Chondrocyte (in vitro differentiated cells): ENCODE measurements at regions not wholly inside any gene's neighbourhood (a gene's known extent, or its start where the extent isn't known, plus 50 kb on each side); places are given as distances from the start of the nearest gene placed in this dataset.
"Not testable (repeated sequence)": the region's sequence is repeated elsewhere in the genome, so short reads cannot be mapped to it uniquely, and the experiment has no call there.

Source experiments
- DNase-seq: peaks from one replicate; pipeline ENCODE4 v3.0.0; 2021; ENCODE audit warnings: mixed read lengths, low spot score
- H3K27ac Mint-ChIP-seq: one replicate; pipeline ENCODE4 v1.8.0; 2021; ENCODE audit warnings: mild to moderate bottlenecking, moderate library complexity, mixed read lengths; ENCODE audit not compliant: unreplicated experiment
- H3K27me3 Mint-ChIP-seq: 2 replicates; pipeline ENCODE4 v1.8.0; 2021; ENCODE audit warnings: low read depth, mixed read lengths
- H3K36me3 Mint-ChIP-seq: 2 replicates; pipeline ENCODE4 v1.8.0; 2021; ENCODE audit warnings: low read depth, mixed read lengths
- H3K4me1 Mint-ChIP-seq: 2 replicates; pipeline ENCODE4 v1.8.0; 2021; ENCODE audit warnings: low read depth, mild to moderate bottlenecking, mixed read lengths
- H3K4me3 Mint-ChIP-seq: one replicate; pipeline ENCODE4 v1.8.0; 2021; ENCODE audit warnings: mild to moderate bottlenecking, moderate library complexity, mixed read lengths; ENCODE audit not compliant: unreplicated experiment
- H3K9me3 Mint-ChIP-seq: 2 replicates; pipeline ENCODE4 v1.8.0; 2021; ENCODE audit warnings: low read depth, mixed read lengths
- CTCF ChIP-seq: fragments of 200-600 bp; sonication (generic); IDR thresholded peaks from 2 replicates; pipeline ENCODE4 v1.5.0; 2021; ENCODE audit warnings: antibody characterized with exemption, mild to moderate bottlenecking, moderate library complexity

- no peak overlapping the region for H3K4me3 Mint-ChIP-seq
- H3K4me1 Mint-ChIP-seq = no peaks in the 10 kb centered on the region
- no peak overlapping the region for H3K27ac Mint-ChIP-seq
- TF ChIP-seq CTCF = no peak
- peaks cover 4% of the 10 kb centered on the region for H3K9me3 Mint-ChIP-seq
- no peaks in the 10 kb centered on the region for H3K36me3 Mint-ChIP-seq
- DNase-seq = no peak
- peaks cover 8% of the 10 kb centered on the region for H3K27me3 Mint-ChIP-seq
Observed at GRCh38 chr17:33925649-33926048, 329.4 kb upstream of the CCL2 start.

- TF ChIP-seq CTCF = no peak
- DNase-seq = no peak
- no peaks in the 10 kb centered on the region for H3K36me3 Mint-ChIP-seq
Observed at GRCh38 chr17:33927732-33928133, 327.4 kb upstream of the CCL2 start.

GRCh38 chr17:33929181-33929724, 325.8 kb upstream of the CCL2 start:
- Mint-ChIP-seq H3K9me3 (no peaks in the 10 kb centered on the region), H3K36me3 (no peaks in the 10 kb centered on the region), H3K4me3 (no peak overlapping the region), H3K27me3 (peaks cover 8% of the 10 kb centered on the region), H3K27ac (no peak overlapping the region), H3K4me1 (no peaks in the 10 kb centered on the region)
- DNase-seq = no peak
- TF ChIP-seq CTCF = no peak

More at GRCh38 chr17:33927732-33928133, 327.4 kb upstream of the CCL2 start:
- H3K27me3 Mint-ChIP-seq = peaks cover 8% of the 10 kb centered on the region
- no peaks in the 10 kb centered on the region for H3K9me3 Mint-ChIP-seq
- H3K4me1 Mint-ChIP-seq = no peaks in the 10 kb centered on the region
- no peak overlapping the region for H3K27ac Mint-ChIP-seq
- no peak overlapping the region for H3K4me3 Mint-ChIP-seq

- H3K4me1 Mint-ChIP-seq, H3K9me3 Mint-ChIP-seq, DNase-seq, H3K4me3 Mint-ChIP-seq, H3K27ac Mint-ChIP-seq, H3K36me3 Mint-ChIP-seq: not testable (repeated sequence)
- peaks cover 11% of the 10 kb centered on the region for H3K27me3 Mint-ChIP-seq
Observed at GRCh38 chr17:33931148-33931814, 323.8 kb upstream of the CCL2 start.

- Mint-ChIP-seq H3K36me3 (no peaks in the 10 kb centered on the region), H3K9me3 (no peaks in the 10 kb centered on the region), H3K4me1 (no peaks in the 10 kb centered on the region), H3K4me3 (no peak overlapping the region), H3K27me3 (peaks cover 11% of the 10 kb centered on the region), H3K27ac (no peak overlapping the region)
- TF ChIP-seq CTCF = no peak
- DNase-seq = no peak
Observed at GRCh38 chr17:33932996-33933395, 322.1 kb upstream of the CCL2 start.

- Mint-ChIP-seq H3K4me1 (no peaks in the 10 kb centered on the region), H3K27me3 (peaks cover 11% of the 10 kb centered on the region), H3K9me3 (no peaks in the 10 kb centered on the region), H3K4me3 (no peak overlapping the region), H3K27ac (no peak overlapping the region), H3K36me3 (no peaks in the 10 kb centered on the region)
- no peak for DNase-seq
- TF ChIP-seq CTCF = no peak
Observed at GRCh38 chr17:33933576-33933975, 321.5 kb upstream of the CCL2 start.
